Astrocyte (in vitro differentiated cells and primary cell): ENCODE measurements at regions not wholly inside any gene's neighbourhood (a gene's known extent, or its start where the extent isn't known, plus 50 kb on each side); places are given as distances from the start of the nearest gene placed in this dataset.

ENCODE experiments used
- DNase-seq: peaks from one replicate; pipeline ENCODE4 v3.0.0-alpha.2; 2010; ENCODE audit warnings: low read depth
- FAIRE-seq: peaks from 2 replicates; lab custom pipeline; 2011; peaks lifted over from hg19 to GRCh38; lab: Jason Lieb, UNC
- H2AFZ ChIP-seq: 2 replicates; pipeline ENCODE4 v1.6.0; 2012; ENCODE audit warnings: low read depth, low read length, inconsistent platforms
- H3K27ac ChIP-seq: 2 replicates; pipeline ENCODE4 v1.5.1; 2011; ENCODE audit warnings: low read depth, low read length, inconsistent platforms
- H3K27me3 ChIP-seq: 2 replicates; pipeline ENCODE4 v1.6.0; 2011; ENCODE audit warnings: low read length, inconsistent platforms; ENCODE audit not compliant: insufficient read depth
- H3K36me3 ChIP-seq: 2 replicates; pipeline ENCODE4 v1.5.1; 2011; ENCODE audit warnings: low read length, inconsistent platforms; ENCODE audit not compliant: insufficient read depth
- H3K4me1 ChIP-seq: 2 replicates; pipeline ENCODE4 v1.5.1; 2011; ENCODE audit warnings: low read length, inconsistent platforms; ENCODE audit not compliant: insufficient read depth
- H3K4me2 ChIP-seq: 2 replicates; pipeline ENCODE4 v1.6.0; 2012; ENCODE audit warnings: low read length, inconsistent platforms
- H3K4me3 ChIP-seq: 2 replicates; pipeline ENCODE4 v1.5.1; 2011; ENCODE audit warnings: low read depth, mild to moderate bottlenecking, low read length, inconsistent platforms; ENCODE audit not compliant: insufficient read depth
- H3K79me2 ChIP-seq: 2 replicates; pipeline ENCODE4 v1.6.0; 2012; ENCODE audit warnings: mild to moderate bottlenecking, low read length, inconsistent platforms; ENCODE audit not compliant: insufficient read depth
- H3K9ac ChIP-seq: 2 replicates; pipeline ENCODE4 v1.6.0; 2012; ENCODE audit warnings: mild to moderate bottlenecking, low read length, inconsistent platforms
- H3K9me3 ChIP-seq: 2 replicates; pipeline ENCODE4 v1.5.1; 2012; ENCODE audit warnings: low read depth, mild to moderate bottlenecking, low read length, inconsistent platforms; ENCODE audit not compliant: insufficient read depth
- H4K20me1 ChIP-seq: 2 replicates; pipeline ENCODE4 v1.6.0; 2012; ENCODE audit warnings: low read length, inconsistent platforms; ENCODE audit not compliant: insufficient read depth
- H3K27ac Mint-ChIP-seq: one replicate; pipeline ENCODE4 v1.8.0; 2021; ENCODE audit warnings: mild to moderate bottlenecking, mixed read lengths; ENCODE audit not compliant: unreplicated experiment
- H3K27me3 Mint-ChIP-seq: one replicate; pipeline ENCODE4 v1.8.0; 2021; ENCODE audit warnings: low read depth, mixed read lengths; ENCODE audit not compliant: unreplicated experiment
- H3K36me3 Mint-ChIP-seq: one replicate; pipeline ENCODE4 v1.8.0; 2021; ENCODE audit warnings: low read depth, mixed read lengths; ENCODE audit not compliant: unreplicated experiment
- H3K4me1 Mint-ChIP-seq: one replicate; pipeline ENCODE4 v1.8.0; 2021; ENCODE audit warnings: low read depth, mixed read lengths; ENCODE audit not compliant: unreplicated experiment
- H3K4me3 Mint-ChIP-seq: one replicate; pipeline ENCODE4 v1.8.0; 2021; ENCODE audit warnings: mild to moderate bottlenecking, moderate library complexity, mixed read lengths; ENCODE audit not compliant: unreplicated experiment
- H3K9me3 Mint-ChIP-seq: one replicate; pipeline ENCODE4 v1.8.0; 2021; ENCODE audit warnings: mild to moderate bottlenecking, mixed read lengths; ENCODE audit not compliant: unreplicated experiment
- CTCF ChIP-seq: IDR thresholded peaks from 2 replicates; pipeline ENCODE4 v1.5.1; 2011; ENCODE audit warnings: low read depth, mild to moderate bottlenecking, inconsistent platforms, low read length, moderate library complexity; ENCODE audit not compliant: insufficient read depth
- EZH2 ChIP-seq: IDR thresholded peaks from 2 replicates; pipeline ENCODE4 v1.6.1; 2012; ENCODE audit warnings: mild to moderate bottlenecking, low read length, inconsistent platforms; ENCODE audit not compliant: insufficient read depth

- no peak overlapping the region for H3K4me3 Mint-ChIP-seq
- Histone ChIP-seq H3K9me3 (no peaks in the 10 kb centered on the region), H3K36me3 (no peaks in the 10 kb centered on the region), H2AFZ (no peak overlapping the region), H3K4me2 (no peak overlapping the region), H3K27me3 (no peaks in the 10 kb centered on the region), H3K4me3 (no peak overlapping the region), H3K4me1 (no peaks in the 10 kb centered on the region), H4K20me1 (no peaks in the 10 kb centered on the region), H3K27ac (no peak overlapping the region), H3K79me2 (no peaks in the 10 kb centered on the region), H3K9ac (no peak overlapping the region)
- DNase-seq (no peak), FAIRE-seq (no peak)
- peaks cover 6% of the 10 kb centered on the region for H3K4me1 Mint-ChIP-seq
- TF ChIP-seq CTCF (no peak), EZH2 (no peak)
- H3K9me3 Mint-ChIP-seq, result peaks cover 2% of the 10 kb centered on the region
- H3K36me3 Mint-ChIP-seq, result no peaks in the 10 kb centered on the region
- no peak overlapping the region for H3K27ac Mint-ChIP-seq
- no peaks in the 10 kb centered on the region for H3K27me3 Mint-ChIP-seq
These were observed 301.0 kb downstream of the DOCK8 start for GRCh38 chr9:515665-516064.

GRCh38 chr9:517993-518392, 303.3 kb downstream of the DOCK8 start:
- no peak for DNase-seq
- FAIRE-seq, result no peak
- Mint-ChIP-seq H3K36me3 (no peaks in the 10 kb centered on the region), H3K27me3 (no peaks in the 10 kb centered on the region), H3K4me3 (no peak overlapping the region), H3K4me1 (peaks cover 10% of the 10 kb centered on the region), H3K9me3 (peaks cover 2% of the 10 kb centered on the region), H3K27ac (no peak overlapping the region)
- Histone ChIP-seq H2AFZ (no peak overlapping the region), H3K9ac (no peak overlapping the region), H3K4me3 (no peak overlapping the region), H3K27me3 (no peaks in the 10 kb centered on the region), H3K4me2 (no peak overlapping the region), H3K27ac (no peak overlapping the region), H3K4me1 (no peaks in the 10 kb centered on the region), H3K79me2 (no peaks in the 10 kb centered on the region), H4K20me1 (no peaks in the 10 kb centered on the region), H3K36me3 (no peaks in the 10 kb centered on the region), H3K9me3 (no peaks in the 10 kb centered on the region)
- TF ChIP-seq EZH2 (no peak), CTCF (no peak)

GRCh38 chr9:518540-518939, 303.9 kb downstream of the DOCK8 start:
- Histone ChIP-seq H3K9me3 (no peaks in the 10 kb centered on the region), H3K36me3 (no peaks in the 10 kb centered on the region), H3K79me2 (no peaks in the 10 kb centered on the region), H3K4me1 (no peaks in the 10 kb centered on the region), H3K9ac (no peak overlapping the region), H2AFZ (no peak overlapping the region), H3K4me3 (no peak overlapping the region), H3K27ac (no peak overlapping the region), H3K4me2 (no peak overlapping the region), H4K20me1 (no peaks in the 10 kb centered on the region), H3K27me3 (no peaks in the 10 kb centered on the region)
- Mint-ChIP-seq H3K4me1 (peaks cover 14% of the 10 kb centered on the region), H3K9me3 (peaks cover 2% of the 10 kb centered on the region), H3K27me3 (no peaks in the 10 kb centered on the region), H3K27ac (no peak overlapping the region), H3K4me3 (no peak overlapping the region), H3K36me3 (no peaks in the 10 kb centered on the region)
- no peak for TF ChIP-seq CTCF
- TF ChIP-seq EZH2, result no peak
- no peak for FAIRE-seq
- DNase-seq, result no peak
